HepG2 (cell line): ENCODE measurements at regions not wholly inside any gene's neighbourhood (a gene's known extent, or its start where the extent isn't known, plus 50 kb on each side); places are given as distances from the start of the nearest gene placed in this dataset.

ENCODE experiments used
- EZH2 ChIP-seq: conservative IDR thresholded peaks from 2 replicates; pipeline ENCODE4 v1.6.1; 2012; ENCODE audit warnings: mild to moderate bottlenecking, low read depth, low read length, moderate library complexity
- JUND ChIP-seq: sonication (generic); formaldehyde crosslinking; IDR thresholded peaks from 2 replicates; pipeline ENCODE4 v1.8.0; 2022; ENCODE audit warnings: mild to moderate bottlenecking, missing genetic modification reagents
- PHB2 ChIP-seq: fragments of 450-650 bp; IDR thresholded peaks from 2 replicates; pipeline ENCODE4 v1.6.1; 2018; ENCODE audit not compliant: partially characterized antibody
- POLR2A ChIP-seq, 2 experiments: IDR thresholded peaks; 2 replicates each; pipeline ENCODE4 v1.6.1; 2011; ENCODE audit warnings: low read depth in 2 of 2, low read length in 2 of 2, mild to moderate bottlenecking in 1 of 2, moderate library complexity in 1 of 2; ENCODE audit not compliant: insufficient read depth in 1 of 2
- TCF7 ChIP-seq: sonication (generic); IDR thresholded peaks from 2 replicates; pipeline ENCODE4 v1.6.1; 2016; ENCODE audit warnings: antibody characterized with exemption, low read depth
- TEAD2 ChIP-seq: sonication (generic); formaldehyde crosslinking; IDR thresholded peaks from 2 replicates; pipeline ENCODE4 v1.9.0; 2021; ENCODE audit warnings: missing genetic modification reagents
- TF ChIP-seq, protein P1 (sequence below): sonication (generic); formaldehyde crosslinking; IDR thresholded peaks from 2 replicates; pipeline ENCODE4 v1.5.0; 2020; ENCODE audit warnings: mild to moderate bottlenecking, missing genetic modification reagents, moderate library complexity
- TF ChIP-seq, protein P2 (sequence below): fragments of 450-650 bp; IDR thresholded peaks from 2 replicates; pipeline ENCODE4 v1.6.1; 2017
- TF ChIP-seq, protein P3 (sequence below): sonication (generic); formaldehyde crosslinking; IDR thresholded peaks from 2 replicates; pipeline ENCODE4 v1.4.0; 2020; ENCODE audit warnings: missing genetic modification reagents, mild to moderate bottlenecking, borderline replicate concordance
- TF ChIP-seq, protein P4 (sequence below): IDR thresholded peaks from 2 replicates; pipeline ENCODE4 v1.6.1; 2012; ENCODE audit warnings: low read length, improper control_type of control experiment

GRCh38 chr7:115477193-115477651 lies 553.3 kb downstream of the TFEC start:
- TF ChIP-seq POLR2A (IDR thresholded peaks at IDR 0.05; ENCODE audit: insufficient read depth in 1 of 2, low read depth in 2 of 2, low read length in 2 of 2) (no peak), TCF7 (no peak), PHB2 (no peak), TEAD2 (CRISPR knock-in tag) (no peak), JUND (no peak), EZH2 (no peak)
- TF ChIP-seq, protein P1, sequence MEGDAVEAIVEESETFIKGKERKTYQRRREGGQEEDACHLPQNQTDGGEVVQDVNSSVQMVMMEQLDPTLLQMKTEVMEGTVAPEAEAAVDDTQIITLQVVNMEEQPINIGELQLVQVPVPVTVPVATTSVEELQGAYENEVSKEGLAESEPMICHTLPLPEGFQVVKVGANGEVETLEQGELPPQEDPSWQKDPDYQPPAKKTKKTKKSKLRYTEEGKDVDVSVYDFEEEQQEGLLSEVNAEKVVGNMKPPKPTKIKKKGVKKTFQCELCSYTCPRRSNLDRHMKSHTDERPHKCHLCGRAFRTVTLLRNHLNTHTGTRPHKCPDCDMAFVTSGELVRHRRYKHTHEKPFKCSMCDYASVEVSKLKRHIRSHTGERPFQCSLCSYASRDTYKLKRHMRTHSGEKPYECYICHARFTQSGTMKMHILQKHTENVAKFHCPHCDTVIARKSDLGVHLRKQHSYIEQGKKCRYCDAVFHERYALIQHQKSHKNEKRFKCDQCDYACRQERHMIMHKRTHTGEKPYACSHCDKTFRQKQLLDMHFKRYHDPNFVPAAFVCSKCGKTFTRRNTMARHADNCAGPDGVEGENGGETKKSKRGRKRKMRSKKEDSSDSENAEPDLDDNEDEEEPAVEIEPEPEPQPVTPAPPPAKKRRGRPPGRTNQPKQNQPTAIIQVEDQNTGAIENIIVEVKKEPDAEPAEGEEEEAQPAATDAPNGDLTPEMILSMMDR, result no peak
- TF ChIP-seq, protein P2, sequence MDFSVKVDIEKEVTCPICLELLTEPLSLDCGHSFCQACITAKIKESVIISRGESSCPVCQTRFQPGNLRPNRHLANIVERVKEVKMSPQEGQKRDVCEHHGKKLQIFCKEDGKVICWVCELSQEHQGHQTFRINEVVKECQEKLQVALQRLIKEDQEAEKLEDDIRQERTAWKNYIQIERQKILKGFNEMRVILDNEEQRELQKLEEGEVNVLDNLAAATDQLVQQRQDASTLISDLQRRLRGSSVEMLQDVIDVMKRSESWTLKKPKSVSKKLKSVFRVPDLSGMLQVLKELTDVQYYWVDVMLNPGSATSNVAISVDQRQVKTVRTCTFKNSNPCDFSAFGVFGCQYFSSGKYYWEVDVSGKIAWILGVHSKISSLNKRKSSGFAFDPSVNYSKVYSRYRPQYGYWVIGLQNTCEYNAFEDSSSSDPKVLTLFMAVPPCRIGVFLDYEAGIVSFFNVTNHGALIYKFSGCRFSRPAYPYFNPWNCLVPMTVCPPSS, result no peak
- TF ChIP-seq, protein P3, sequence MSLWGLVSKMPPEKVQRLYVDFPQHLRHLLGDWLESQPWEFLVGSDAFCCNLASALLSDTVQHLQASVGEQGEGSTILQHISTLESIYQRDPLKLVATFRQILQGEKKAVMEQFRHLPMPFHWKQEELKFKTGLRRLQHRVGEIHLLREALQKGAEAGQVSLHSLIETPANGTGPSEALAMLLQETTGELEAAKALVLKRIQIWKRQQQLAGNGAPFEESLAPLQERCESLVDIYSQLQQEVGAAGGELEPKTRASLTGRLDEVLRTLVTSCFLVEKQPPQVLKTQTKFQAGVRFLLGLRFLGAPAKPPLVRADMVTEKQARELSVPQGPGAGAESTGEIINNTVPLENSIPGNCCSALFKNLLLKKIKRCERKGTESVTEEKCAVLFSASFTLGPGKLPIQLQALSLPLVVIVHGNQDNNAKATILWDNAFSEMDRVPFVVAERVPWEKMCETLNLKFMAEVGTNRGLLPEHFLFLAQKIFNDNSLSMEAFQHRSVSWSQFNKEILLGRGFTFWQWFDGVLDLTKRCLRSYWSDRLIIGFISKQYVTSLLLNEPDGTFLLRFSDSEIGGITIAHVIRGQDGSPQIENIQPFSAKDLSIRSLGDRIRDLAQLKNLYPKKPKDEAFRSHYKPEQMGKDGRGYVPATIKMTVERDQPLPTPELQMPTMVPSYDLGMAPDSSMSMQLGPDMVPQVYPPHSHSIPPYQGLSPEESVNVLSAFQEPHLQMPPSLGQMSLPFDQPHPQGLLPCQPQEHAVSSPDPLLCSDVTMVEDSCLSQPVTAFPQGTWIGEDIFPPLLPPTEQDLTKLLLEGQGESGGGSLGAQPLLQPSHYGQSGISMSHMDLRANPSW (CRISPR knock-in tag), result no peak
- TF ChIP-seq, protein P4, sequence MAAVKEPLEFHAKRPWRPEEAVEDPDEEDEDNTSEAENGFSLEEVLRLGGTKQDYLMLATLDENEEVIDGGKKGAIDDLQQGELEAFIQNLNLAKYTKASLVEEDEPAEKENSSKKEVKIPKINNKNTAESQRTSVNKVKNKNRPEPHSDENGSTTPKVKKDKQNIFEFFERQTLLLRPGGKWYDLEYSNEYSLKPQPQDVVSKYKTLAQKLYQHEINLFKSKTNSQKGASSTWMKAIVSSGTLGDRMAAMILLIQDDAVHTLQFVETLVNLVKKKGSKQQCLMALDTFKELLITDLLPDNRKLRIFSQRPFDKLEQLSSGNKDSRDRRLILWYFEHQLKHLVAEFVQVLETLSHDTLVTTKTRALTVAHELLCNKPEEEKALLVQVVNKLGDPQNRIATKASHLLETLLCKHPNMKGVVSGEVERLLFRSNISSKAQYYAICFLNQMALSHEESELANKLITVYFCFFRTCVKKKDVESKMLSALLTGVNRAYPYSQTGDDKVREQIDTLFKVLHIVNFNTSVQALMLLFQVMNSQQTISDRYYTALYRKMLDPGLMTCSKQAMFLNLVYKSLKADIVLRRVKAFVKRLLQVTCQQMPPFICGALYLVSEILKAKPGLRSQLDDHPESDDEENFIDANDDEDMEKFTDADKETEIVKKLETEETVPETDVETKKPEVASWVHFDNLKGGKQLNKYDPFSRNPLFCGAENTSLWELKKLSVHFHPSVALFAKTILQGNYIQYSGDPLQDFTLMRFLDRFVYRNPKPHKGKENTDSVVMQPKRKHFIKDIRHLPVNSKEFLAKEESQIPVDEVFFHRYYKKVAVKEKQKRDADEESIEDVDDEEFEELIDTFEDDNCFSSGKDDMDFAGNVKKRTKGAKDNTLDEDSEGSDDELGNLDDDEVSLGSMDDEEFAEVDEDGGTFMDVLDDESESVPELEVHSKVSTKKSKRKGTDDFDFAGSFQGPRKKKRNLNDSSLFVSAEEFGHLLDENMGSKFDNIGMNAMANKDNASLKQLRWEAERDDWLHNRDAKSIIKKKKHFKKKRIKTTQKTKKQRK, result no peak
